ENCODE measurements at regions not wholly inside any gene's neighbourhood (a gene's known extent, or its start where the extent isn't known, plus 50 kb on each side); places are given as distances from the start of the nearest gene placed in this dataset.
"Not testable (repeated sequence)": the region's sequence is repeated elsewhere in the genome, so short reads cannot be mapped to it uniquely, and the experiment has no call there.

DNA sequence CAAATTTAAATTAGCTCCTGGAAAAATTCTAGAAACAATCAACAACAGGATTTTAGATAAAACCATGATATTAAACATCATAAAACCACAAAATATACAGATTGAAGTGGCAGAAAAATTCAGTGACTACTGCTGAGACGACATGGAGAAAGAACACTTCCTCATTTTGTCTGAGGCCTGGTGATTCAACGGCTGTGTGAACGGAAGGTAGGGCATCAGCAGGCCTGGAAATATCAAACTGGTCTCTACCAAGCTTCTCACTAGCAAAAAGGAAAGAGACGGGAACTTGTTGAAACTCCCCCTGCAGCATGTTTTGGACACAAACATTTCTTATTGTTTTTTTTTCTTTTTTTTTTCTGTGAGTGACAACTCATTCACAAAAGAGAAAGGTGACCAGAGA lies 58.0 kb upstream of the AHI1 start:
- DNase-seq (ENCODE audit: low read depth, low spot score) = no peak

DNA sequence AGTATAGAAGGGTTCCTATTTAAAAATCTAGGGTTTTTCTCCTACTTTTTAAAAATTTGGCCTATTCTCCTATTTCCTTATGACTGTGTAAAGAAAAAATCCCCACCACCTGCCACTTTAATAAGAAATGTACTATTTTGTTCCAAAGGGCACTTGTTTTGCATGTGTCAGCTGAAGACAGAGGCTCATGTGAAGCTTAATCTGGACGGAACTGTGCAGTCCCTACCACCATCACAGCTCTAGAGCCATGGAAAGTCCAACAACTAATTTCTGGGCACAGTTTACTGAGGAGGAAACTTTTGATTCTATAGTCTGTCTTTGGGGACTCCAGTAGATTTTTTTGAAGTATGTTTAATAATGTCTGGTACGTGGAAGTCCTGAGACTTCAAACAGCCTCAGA lies 60.0 kb upstream of the AHI1 start:
- no peak for DNase-seq (ENCODE audit: low read depth, low spot score)

DNA sequence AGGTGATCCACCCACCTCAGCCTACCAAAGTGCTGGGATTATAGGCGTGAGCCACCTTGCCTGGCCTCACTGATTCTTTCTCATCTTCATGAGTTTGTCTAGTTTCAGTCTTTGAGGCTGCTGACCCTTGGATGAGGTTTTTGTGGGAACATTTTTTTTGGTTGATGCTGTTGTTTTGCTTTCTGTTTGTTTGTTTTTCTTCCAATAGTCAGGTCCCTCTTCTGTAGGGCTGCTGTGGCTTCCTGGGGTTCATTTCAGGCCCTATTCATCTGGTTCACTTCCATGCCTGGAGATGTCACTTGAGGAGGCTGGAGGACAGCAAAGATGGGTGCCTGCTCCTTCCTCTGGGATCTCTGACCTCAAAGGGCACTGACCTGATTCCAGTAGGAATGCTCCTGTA lies 68.1 kb upstream of the AHI1 start:
- not testable (repeated sequence) for DNase-seq (ENCODE audit: low read depth, low spot score)

DNA sequence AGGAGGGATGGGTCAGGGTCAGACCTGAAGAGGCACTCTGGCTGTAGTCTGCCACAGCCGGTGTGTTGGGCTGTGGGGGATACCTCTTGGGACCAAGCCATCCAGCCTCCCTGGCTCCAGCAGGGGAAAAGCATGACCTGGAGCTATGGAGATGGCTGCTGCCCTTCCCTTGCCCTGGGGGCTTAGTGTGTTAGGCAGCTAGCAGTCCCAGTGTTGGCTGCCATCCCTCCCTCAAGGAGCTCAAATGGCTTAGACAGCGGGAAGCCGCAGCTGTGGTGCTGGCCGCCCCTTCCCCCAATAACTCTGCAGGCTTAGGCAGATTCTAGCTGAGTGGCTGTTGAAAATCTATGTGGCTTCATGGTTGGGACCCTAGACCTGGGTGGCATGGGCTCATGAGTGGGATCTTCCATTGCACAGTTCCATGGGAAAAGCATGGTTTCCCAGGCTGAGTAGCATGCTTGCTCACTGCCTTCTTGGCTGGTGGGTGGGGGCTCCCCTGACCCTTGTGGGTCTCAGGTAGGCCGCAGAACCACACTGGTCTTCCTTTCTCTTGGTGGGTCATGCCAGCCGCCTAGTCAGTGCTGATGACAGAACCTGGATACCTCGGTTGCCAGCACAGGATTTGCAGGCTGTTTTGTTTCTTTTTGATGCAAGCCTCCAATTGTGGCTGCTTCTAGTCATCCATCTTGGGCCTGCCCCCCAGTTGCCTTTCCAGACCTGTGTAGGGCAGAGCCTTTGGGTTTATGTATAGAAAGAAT lies 69.0 kb upstream of the AHI1 start:
- no peak for DNase-seq (ENCODE audit: low read depth, low spot score)

DNA sequence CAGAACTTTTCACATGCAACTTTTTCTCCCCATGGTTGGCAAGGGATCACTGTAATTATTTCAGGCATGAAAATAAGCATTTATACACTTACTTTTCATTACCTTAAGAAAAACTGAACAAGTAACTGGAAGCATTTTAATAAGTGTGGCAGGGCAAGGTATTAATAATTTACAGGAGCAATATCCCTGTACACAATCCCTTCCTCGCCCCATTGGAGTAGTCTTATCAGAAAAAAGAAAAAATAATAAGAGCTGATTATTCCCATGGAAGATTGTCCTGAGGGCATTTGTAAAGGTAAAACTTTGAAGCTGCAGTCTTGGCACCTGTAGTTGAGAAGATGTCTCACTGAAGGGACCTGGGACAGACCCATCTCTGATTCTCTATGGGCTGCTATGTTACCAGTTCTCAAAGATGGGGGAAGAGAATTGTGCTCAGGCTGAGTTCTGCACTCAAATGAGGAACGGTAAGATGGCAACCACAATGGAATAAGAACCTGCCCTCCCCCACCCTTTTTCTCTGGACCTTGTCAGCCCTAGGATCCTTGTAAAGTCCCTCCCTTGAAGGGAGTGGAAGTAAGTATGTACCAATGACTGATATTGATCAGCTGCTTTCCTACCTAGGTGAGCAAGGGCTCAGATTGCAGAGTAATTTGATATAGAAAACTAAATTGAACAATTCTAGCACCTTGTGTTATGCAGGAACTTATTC lies 70.0 kb upstream of the AHI1 start:
- no peak for DNase-seq (ENCODE audit: low read depth, low spot score)

DNA sequence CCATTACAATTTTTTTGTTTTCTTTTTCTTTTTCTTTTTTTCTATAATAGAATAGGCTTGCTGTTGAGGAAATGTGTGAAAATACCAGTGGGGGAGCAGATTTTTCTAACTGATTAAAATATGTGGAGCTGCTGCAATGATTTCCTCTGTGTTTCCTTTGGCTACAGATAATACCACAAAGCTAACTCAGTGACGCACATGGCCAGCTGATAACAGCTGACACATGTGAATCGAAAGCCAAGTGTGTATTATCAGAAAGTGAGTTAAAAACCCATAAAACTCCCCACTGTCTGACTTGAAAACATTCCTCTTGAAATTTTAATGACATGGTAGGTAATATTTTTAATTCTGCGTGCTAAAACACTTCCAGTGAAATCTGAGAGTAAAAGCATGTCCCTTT lies 70.8 kb upstream of the AHI1 start:
- DNase-seq (ENCODE audit: low read depth, low spot score) = peak; percentile 68

DNA sequence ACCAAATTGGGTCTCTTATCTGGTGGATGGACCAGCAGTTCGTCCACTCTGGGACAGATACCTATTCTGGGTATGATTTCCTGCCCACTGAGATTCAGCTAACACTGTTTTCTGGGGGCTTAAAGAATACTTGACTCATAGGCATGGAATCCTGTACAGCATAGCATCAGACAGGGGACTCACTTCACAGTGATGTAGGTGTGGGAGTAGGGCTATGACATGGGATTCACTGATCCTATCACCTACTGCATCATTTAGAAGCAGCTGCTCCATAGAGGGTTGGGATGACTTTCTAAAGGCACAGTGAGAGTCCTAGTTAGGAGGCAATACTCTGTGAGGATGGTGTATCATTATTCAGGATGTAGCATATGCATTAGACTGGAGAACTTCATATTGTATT lies 74.5 kb upstream of the AHI1 start:
- no peak for DNase-seq (ENCODE audit: low read depth, low spot score)

DNA sequence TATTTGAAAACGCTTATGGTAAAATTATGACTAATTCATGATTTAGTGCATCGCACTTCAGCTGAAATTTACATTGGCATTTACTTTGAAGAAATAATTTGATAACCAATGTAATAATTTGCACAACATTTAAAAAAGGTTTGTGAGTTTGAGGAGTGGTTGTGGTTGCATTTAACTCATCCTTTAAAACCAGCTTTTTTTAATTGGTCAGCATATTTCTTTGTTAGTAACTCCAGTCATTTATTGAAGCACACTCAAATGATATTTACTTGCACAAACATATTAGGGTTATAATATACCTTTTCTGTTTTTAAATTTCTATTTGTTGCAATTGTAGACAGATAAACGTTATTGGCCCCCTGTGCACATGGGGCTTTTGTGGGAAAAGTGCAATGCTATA lies 78.1 kb upstream of the AHI1 start:
- DNase-seq (ENCODE audit: low read depth, low spot score) = no peak

DNA sequence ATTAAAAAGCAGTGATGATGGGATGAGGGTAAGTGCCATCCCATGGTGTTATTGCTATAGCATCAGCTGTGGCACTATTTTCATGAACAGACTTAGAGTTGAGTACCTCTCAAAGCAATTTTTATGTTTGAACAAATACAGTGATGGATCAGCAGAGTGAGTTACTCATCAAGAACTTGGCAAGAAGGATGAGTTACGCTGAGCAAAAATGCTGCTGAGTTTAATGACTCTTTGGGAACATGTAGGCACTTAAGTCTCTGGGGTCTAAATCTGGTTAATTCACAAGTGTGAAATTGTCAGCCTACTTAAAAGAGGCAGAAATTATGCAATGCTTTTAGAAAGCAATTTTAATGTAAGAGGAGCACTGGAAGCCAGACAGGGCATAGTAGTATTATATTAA lies 78.5 kb upstream of the AHI1 start:
- DNase-seq (ENCODE audit: low read depth, low spot score) = no peak

DNA sequence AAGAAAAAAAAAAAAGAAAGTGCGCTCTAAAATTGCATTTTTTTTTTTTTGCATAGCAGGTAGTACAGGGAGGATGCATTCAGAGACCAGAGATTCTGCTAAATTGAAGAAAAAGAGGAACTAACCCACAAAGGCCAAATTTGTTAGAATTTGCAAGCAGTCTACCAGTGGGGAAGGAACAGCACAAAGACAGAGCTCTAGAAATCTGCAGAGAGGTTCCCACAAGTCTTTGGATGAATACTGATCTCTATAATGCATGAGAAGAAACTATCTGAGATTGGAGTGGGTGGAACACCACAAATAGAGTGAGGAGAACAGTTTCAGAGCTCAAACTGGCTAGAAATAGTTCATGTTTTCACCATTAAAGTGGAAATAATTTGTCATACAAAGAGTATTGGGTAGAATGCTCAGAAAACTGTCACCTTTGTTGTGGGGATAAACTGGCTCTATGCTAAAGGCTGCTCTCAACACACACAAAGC lies 79.6 kb upstream of the AHI1 start:
- DNase-seq (ENCODE audit: low read depth, low spot score) = no peak

DNA sequence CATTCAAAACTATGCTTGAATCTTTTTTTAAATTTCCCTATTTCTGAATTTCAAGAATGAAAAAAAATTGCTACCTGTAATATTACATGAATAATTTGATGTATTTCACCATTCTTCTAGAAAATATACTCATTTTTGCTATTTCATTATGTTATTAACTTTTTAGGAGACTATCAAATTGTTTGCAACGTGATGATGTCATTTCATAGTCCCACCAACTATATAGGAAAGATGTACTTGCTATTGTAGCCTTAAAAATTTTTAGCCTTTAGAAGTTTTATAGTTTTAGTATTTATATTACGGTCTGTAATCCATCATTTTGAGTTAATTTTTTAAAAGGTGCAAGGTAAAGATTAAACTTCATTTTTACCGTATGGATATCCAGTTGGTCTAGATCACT lies 81.4 kb upstream of the AHI1 start:
- DNase-seq (ENCODE audit: low read depth, low spot score) = no peak

DNA sequence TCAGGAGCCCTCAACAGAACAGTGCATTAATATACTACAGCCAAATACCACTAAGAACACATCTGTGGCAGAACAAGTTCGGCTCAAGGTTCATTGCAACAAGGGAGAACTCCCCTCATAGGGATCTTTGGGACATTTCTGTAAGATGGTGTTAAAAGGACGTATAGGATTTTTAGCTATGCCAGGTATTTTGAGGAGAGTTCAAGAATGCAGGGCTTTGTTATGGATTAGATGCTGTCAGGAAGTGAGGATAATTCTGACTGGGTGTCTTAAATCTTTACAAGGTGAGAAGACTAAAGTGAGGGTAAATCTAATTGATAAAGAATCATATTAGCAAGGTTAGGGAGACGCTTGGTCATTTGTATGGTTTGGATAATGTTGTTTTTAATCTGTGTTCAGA lies 83.7 kb upstream of the AHI1 start:
- no peak for DNase-seq (ENCODE audit: low read depth, low spot score)

DNA sequence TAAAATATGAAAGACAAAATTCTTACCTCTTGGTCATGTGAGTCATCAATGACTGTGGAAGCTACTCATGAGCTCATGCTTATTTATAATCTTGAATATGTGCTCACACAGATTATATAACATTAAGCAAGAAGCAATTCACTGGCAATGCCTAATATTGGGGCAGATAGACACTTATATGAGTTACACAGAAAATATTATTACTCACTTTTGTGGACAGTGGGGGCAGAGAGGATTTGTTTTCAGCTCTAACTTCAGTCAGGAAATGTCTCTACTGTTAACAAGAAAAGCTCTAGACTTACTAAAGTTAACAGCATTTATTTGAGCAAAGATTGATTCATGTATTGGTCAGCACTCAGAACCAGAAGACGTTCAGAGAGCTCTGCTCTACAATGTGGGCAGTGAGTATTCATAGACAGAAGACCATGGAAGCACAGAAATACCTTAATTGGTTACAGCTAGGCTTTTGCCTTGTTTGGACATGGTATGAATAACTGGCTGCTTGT lies 85.8 kb upstream of the AHI1 start:
- DNase-seq (ENCODE audit: low read depth, low spot score) = no peak

DNA sequence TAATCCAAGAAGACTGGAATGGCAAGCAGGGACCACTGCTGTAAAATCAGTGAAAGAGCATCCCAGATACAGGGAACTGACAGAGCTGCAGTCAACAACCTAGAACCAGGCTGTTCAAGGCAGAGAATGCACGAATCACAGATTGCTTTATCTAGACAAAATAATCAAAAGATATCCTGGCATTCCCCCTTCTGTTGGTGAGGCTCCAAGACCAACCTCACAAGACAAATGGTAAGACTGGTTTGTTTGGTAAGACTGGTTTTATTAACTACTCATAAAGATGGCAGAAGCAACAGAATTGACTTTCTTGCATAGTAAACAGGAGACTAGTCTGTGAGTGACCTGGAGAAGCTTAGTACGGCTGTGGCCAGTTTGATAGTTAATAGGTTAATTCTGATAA lies 88.8 kb upstream of the AHI1 start:
- DNase-seq (ENCODE audit: low read depth, low spot score) = no peak

DNA sequence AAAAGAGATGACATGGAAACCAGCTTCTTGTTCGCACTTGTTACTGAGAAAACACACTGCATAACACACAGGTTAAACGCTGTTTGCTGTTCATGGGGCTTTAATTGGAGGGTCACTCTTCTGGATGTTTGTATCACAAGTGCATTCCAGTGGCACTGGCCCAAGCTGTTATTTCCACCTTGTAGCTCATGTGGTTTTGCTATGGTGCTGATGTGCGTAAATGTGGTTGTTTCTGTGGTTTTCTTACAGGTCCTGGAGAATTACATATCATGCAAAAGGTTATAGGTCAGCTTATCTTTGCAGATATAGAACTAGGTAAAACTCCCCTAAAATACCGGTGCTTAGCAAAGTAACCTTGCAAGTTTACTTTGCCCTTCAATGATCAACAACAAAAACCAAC lies 89.3 kb upstream of the AHI1 start:
- no peak for DNase-seq (ENCODE audit: low read depth, low spot score)

DNA sequence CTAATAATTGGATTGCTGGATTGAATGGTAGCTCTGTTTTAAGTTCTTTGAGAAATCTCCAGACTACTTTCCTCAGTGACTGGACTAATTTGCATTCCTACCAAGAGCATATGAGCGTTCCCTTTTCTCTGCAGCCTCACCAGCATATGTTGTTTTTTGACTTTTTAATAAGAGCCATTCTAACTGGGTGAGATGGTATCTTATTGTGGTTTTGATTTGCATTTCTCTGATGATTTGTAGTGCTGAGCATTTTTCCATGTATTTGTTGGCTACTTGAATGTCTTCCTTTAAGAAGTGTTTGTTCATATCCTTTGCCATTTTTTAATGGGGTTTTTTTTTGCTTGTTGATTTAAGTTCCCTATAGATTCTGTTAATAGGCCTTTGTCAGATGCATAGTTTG lies 94.7 kb upstream of the AHI1 start:
- DNase-seq (ENCODE audit: low read depth, low spot score) = no peak

DNA sequence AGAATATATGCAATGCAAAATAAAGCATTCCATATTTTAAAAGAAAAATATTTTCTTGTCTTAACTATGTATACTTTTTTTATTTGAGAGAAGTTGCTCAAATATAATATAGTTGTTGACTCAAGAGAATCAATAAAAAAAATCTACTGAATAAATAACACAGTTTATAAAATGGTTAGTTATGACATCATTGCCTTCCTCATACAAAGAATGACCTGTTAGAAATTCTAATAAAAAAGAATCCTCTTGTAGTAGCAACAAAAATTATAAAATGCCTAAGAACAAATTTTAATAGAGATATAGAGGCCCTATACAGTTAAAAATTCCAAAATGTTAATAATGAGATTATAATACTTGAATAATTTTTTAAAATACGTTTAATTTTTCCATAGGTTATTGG lies 96.5 kb upstream of the AHI1 start:
- no peak for DNase-seq (ENCODE audit: low read depth, low spot score)

DNA sequence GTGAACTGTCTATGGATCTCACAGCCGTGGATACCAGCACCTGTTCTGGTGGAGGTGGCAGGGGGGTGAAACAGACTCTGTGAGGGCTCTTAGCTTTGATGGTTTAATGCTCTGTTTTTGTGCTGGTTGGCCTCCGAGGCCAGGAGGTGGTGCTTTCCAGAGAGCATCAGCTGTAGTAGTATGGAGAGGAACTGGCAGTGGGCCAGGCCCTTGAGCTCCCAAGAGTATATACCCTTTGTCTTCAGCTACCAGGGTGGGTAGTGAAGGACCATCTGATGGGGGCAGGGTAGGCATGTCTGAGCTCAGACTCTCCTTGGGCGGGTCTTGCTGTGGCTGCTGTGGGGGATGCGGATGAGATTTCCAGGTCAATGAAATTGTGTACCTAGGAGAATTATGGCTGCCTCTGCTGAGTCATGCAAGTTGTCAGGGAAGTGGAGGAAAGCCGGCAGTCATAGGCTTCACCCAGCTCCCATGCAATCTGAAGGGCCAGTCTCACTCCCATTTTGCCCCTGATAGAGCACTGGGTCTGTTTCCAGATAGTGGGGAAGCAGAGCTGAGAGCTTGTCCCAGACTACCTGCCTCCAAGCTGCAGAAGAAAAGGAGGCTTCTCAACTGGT lies 102.7 kb upstream of the AHI1 start:
- no peak for DNase-seq (ENCODE audit: low read depth, low spot score)

DNA sequence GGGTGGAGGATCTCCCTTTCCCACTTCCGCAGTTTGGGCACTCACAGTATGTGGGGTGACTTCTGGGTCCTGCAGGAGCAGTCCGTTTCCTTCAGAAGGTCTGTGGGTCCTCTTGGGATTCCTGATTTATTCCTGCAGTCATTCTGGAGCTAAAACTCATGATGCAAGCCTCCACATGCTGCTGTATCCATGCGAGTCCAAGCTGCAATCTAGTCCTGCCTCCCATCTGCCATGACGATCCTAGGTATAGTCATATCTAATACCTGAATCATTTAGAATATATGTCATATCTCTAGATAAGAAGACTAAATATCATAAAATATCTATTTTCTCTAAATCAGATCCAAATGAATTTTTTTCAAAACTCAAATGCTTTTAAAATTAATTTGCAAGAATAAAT lies 103.4 kb upstream of the AHI1 start:
- no peak for DNase-seq (ENCODE audit: low read depth, low spot score)

DNA sequence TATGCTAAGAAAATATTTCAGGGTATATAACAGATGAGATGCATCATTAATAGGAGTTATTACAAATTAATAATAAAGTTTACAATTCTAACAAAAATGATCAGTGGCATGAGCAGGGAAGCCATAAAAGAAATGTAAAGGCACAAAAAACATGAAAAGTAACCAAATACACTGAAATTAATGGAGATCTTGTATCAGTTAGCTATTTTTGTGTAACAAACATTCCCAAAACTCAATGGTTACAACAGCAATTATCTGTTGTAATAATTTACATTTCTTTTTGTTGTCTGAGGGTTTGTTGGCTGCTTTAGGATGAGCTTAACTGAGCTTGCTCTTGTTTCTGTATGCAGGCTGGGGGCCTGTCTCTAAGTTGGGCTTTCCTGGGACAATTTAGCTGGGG lies 104.3 kb upstream of the AHI1 start:
- no peak for DNase-seq (ENCODE audit: low read depth, low spot score)

DNA sequence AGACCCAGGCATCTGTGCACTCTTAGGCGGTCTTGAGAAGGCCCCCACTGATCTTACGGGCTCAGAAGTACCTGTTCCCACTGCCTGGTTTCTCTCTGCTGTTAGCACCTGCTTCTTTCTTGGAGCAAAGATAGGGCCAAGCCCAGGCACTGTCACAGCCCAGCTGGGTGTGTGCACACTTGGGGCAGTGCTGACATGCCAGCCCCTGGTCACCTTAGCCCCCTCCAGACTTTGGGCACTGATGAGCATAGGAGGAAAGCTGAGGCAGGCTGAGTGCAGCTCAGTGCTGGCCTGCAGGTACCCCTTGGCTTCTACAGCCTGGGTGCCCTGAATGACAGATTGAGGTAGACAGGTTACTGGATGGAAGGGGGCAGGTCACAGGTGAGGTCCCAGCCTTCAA lies 105.7 kb upstream of the AHI1 start:
- no peak for DNase-seq (ENCODE audit: low read depth, low spot score)

DNA sequence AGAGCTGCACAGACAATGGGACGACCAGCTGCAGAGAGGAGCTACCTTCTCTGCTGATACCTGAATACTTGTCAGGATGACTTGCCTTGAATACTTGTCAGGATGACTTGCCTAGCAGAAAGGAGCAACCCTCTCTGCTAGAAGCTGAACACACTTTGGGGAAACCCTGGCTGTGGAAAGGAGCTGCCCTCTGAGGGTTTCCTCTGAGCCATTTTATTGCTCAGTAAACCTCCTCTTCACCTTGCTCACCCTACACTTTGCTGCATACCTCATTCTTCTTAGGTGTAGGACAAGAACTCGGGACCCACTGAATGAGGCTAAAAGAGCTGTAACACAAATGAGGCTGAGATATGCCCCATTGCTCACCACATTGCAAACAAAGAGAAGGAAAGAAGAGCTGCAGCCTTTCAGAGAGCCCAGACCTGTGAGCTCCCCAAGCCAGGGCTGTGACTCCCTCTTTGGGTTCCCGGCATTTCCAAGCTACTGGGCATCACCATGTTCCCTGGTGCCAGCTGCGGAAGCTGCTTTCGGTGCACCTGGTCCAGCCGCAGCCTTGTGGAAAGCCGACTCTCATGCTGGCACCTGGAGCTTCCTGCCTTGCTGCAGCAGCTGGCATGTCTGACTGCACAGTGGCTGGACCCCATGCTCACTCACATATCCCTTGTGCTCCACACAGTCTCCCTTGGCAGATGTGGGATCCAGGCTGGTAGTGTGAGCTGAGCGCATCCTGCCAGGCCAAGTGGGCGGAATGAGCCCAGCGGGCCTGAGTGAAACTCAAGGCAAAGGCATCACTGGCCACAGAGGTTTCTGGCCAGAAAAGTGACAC lies 106.7 kb upstream of the AHI1 start:
- DNase-seq (ENCODE audit: low read depth, low spot score) = no peak

Data from pulmonary artery endothelial cell (primary cell).